Sigmoid colon (tissue), 4 donors: ENCODE measurements at regions not wholly inside any gene's neighbourhood (a gene's known extent, or its start where the extent isn't known, plus 50 kb on each side); places are given as distances from the start of the nearest gene placed in this dataset.

ENCODE experiments used
- POLR2A ChIP-seq, 2 donors: fragments of 450-650 bp; IDR thresholded peaks; one replicate each; pipeline ENCODE4 v1.6.1; 2016; ENCODE audit warnings: antibody characterized with exemption in 2 of 2, mild to moderate bottlenecking in 2 of 2, moderate library complexity in 2 of 2
- POLR2AphosphoS5 ChIP-seq, 4 donors: sonication (generic); formaldehyde crosslinking; IDR thresholded peaks; one replicate each; pipeline ENCODE4 v1.6.1; 2017; ENCODE audit warnings: antibody characterized with exemption in 4 of 4
- TF ChIP-seq, protein P1 (sequence below), 4 experiments: fragments of 450-650 bp in 3 of 4; fragments of 200-600 bp in 1 of 4; IDR thresholded peaks; one replicate each; pipeline ENCODE4 v1.5.1; 2016 to 2019; ENCODE audit warnings: antibody characterized with exemption in 4 of 4, mild to moderate bottlenecking in 3 of 4, moderate library complexity in 2 of 4

DNA sequence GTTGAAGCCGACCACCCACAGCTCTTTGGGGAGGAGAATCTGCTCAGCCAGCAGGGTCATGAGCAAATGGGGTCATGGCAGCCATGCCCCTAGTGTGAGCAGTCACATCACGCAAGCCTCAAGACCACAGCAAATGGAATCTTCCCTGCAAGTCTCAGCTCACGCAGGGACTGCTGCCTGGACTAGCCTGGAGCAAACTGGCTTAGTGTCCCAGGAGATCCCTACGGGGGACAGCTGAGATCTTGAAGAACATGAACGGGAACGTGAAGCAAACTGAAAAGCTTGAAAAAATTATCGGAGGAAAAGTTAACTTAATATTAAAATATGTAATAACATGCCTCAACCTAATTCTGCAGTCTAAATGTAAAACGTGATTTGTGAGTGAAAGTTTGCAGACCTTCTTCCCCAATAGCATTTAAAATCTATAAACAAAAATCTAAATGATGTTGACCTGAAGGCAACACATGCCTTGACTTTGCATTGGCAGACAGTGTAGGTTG lies 118.4 kb downstream of the FAM124B start:
- no peak for TF ChIP-seq POLR2A (IDR thresholded peaks at IDR 0.05)
- TF ChIP-seq, protein P1, sequence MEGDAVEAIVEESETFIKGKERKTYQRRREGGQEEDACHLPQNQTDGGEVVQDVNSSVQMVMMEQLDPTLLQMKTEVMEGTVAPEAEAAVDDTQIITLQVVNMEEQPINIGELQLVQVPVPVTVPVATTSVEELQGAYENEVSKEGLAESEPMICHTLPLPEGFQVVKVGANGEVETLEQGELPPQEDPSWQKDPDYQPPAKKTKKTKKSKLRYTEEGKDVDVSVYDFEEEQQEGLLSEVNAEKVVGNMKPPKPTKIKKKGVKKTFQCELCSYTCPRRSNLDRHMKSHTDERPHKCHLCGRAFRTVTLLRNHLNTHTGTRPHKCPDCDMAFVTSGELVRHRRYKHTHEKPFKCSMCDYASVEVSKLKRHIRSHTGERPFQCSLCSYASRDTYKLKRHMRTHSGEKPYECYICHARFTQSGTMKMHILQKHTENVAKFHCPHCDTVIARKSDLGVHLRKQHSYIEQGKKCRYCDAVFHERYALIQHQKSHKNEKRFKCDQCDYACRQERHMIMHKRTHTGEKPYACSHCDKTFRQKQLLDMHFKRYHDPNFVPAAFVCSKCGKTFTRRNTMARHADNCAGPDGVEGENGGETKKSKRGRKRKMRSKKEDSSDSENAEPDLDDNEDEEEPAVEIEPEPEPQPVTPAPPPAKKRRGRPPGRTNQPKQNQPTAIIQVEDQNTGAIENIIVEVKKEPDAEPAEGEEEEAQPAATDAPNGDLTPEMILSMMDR (IDR thresholded peaks at IDR 0.05), result no peak
- TF ChIP-seq POLR2AphosphoS5 (IDR thresholded peaks at IDR 0.05), result no peak
